ENCODE measurements at regions not wholly inside any gene's neighbourhood (a gene's known extent, or its start where the extent isn't known, plus 50 kb on each side); places are given as distances from the start of the nearest gene placed in this dataset.
"Not testable (repeated sequence)": the region's sequence is repeated elsewhere in the genome, so short reads cannot be mapped to it uniquely, and the experiment has no call there.

DNA sequence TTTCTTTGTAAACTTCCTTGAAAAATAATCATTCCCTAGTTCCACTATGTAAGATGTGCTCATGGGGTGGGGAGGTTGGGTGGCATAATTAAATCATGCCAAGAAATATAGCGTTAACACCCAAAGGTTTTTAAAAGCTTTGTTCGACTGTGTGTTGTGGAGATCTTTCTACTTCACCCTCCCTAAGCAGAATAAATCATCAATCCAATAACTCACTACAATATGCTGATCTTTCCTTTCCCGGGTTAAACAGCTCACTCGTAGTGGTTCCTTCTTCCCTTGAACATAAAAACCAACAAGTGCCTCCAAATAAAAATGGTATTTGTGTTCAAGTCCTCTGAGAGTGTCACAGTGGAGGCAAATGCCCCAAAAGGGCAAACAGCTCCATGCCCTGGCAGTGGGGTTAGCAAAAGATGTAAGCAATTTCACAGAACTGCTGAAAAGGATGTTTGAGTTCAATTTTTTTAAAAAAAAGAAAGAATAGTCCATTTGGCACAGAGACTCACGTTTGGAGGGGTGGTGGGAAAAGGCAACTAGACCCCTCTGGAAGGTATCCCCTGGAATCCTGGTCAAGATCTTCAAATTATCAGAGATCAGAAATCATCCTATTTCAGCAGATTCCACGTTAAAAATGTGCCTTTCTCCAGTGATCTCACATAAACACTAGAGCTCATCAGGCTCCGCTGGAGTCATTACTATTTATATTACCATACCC is 99.1 kb downstream of the TFAP2A start:
- DNase-seq: no peak

DNA sequence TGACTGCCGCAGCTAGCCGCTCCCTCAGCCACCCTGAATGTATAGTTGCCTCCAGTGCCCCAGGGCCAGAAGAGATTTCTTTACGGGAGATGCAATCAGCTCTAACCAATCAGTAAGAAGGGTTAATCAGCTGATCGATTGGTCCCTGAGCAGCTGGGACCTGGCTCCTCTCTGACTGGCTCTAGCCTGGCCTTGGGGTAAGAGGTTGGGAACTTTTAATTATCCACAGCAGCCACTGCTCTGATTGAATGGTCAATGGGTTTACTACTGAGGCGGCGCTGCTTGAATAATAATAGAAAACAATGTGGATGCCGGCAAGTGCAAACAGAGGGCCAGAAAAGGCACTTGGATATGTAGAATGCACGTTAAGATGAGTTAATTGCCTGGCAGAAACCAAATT is 99.8 kb downstream of the TFAP2A start:
- H3K9me3 ChIP-seq (ENCODE audit: control insufficient read depth, low read length): no peaks in the 10 kb centered on the region
- H3K36me3 ChIP-seq (ENCODE audit: control insufficient read depth, insufficient read depth, low read length): no peaks in the 10 kb centered on the region
- H3K27ac ChIP-seq (ENCODE audit: insufficient read depth, low read length, poor library complexity, severe bottlenecking): no peak overlapping the region
- no peaks in the 10 kb centered on the region for H3K27me3 ChIP-seq (replicated peaks; ENCODE audit: control insufficient read depth, insufficient read depth, low read length, poor library complexity, severe bottlenecking)
- no peaks in the 10 kb centered on the region for H3K4me1 ChIP-seq (ENCODE audit: control insufficient read depth, insufficient read depth, low read length, poor library complexity, severe bottlenecking)
- no peak for DNase-seq
- H3K4me3 ChIP-seq (ENCODE audit: insufficient read depth, low read depth, low read length, poor library complexity, severe bottlenecking): no peak overlapping the region

More for the DNA sequence above, 99.1 kb downstream of the TFAP2A start:
- Histone ChIP-seq H3K27ac (ENCODE audit: insufficient read depth, low read length, poor library complexity, severe bottlenecking) (no peak overlapping the region), H3K4me3 (ENCODE audit: insufficient read depth, low read depth, low read length, poor library complexity, severe bottlenecking) (no peak overlapping the region), H3K27me3 (replicated peaks; ENCODE audit: control insufficient read depth, insufficient read depth, low read length, poor library complexity, severe bottlenecking) (no peaks in the 10 kb centered on the region), H3K36me3 (ENCODE audit: control insufficient read depth, insufficient read depth, low read length) (no peaks in the 10 kb centered on the region), H3K9me3 (ENCODE audit: control insufficient read depth, low read length) (no peaks in the 10 kb centered on the region), H3K4me1 (ENCODE audit: control insufficient read depth, insufficient read depth, low read length, poor library complexity, severe bottlenecking) (no peaks in the 10 kb centered on the region)

- Histone ChIP-seq H3K9me3 (ENCODE audit: control insufficient read depth, low read length) (no peaks in the 10 kb centered on the region), H3K36me3 (ENCODE audit: control insufficient read depth, insufficient read depth, low read length) (no peaks in the 10 kb centered on the region), H3K27ac (ENCODE audit: insufficient read depth, low read length, poor library complexity, severe bottlenecking) (no peak overlapping the region), H3K27me3 (replicated peaks; ENCODE audit: control insufficient read depth, insufficient read depth, low read length, poor library complexity, severe bottlenecking) (no peaks in the 10 kb centered on the region), H3K4me3 (ENCODE audit: insufficient read depth, low read depth, low read length, poor library complexity, severe bottlenecking) (no peak overlapping the region), H3K4me1 (ENCODE audit: control insufficient read depth, insufficient read depth, low read length, poor library complexity, severe bottlenecking) (no peaks in the 10 kb centered on the region)
- no peak for DNase-seq
Measured at GRCh38 chr6:10314163-10314955, 100.5 kb downstream of the TFAP2A start.

GRCh38 chr6:10313799-10314162 is 101.1 kb downstream of the TFAP2A start:
- no peak for DNase-seq
- Histone ChIP-seq H3K36me3 (ENCODE audit: control insufficient read depth, insufficient read depth, low read length) (no peaks in the 10 kb centered on the region), H3K27ac (ENCODE audit: insufficient read depth, low read length, poor library complexity, severe bottlenecking) (no peak overlapping the region), H3K9me3 (ENCODE audit: control insufficient read depth, low read length) (no peaks in the 10 kb centered on the region), H3K27me3 (replicated peaks; ENCODE audit: control insufficient read depth, insufficient read depth, low read length, poor library complexity, severe bottlenecking) (no peaks in the 10 kb centered on the region), H3K4me3 (ENCODE audit: insufficient read depth, low read depth, low read length, poor library complexity, severe bottlenecking) (no peak overlapping the region), H3K4me1 (ENCODE audit: control insufficient read depth, insufficient read depth, low read length, poor library complexity, severe bottlenecking) (no peaks in the 10 kb centered on the region)

- H3K27me3 ChIP-seq (replicated peaks; ENCODE audit: control insufficient read depth, insufficient read depth, low read length, poor library complexity, severe bottlenecking): no peaks in the 10 kb centered on the region
- no peaks in the 10 kb centered on the region for H3K4me1 ChIP-seq (ENCODE audit: control insufficient read depth, insufficient read depth, low read length, poor library complexity, severe bottlenecking)
- H3K9me3 ChIP-seq (ENCODE audit: control insufficient read depth, low read length): no peaks in the 10 kb centered on the region
- no peak overlapping the region for H3K4me3 ChIP-seq (ENCODE audit: insufficient read depth, low read depth, low read length, poor library complexity, severe bottlenecking)
- no peak overlapping the region for H3K27ac ChIP-seq (ENCODE audit: insufficient read depth, low read length, poor library complexity, severe bottlenecking)
- no peak for DNase-seq
- H3K36me3 ChIP-seq (ENCODE audit: control insufficient read depth, insufficient read depth, low read length): no peaks in the 10 kb centered on the region
Measured at GRCh38 chr6:10312445-10312844, 102.4 kb downstream of the TFAP2A start.

- H3K27me3 ChIP-seq (replicated peaks; ENCODE audit: control insufficient read depth, insufficient read depth, low read length, poor library complexity, severe bottlenecking); H3K27ac ChIP-seq (ENCODE audit: insufficient read depth, low read length, poor library complexity, severe bottlenecking); DNase-seq; H3K4me1 ChIP-seq (ENCODE audit: control insufficient read depth, insufficient read depth, low read length, poor library complexity, severe bottlenecking); H3K9me3 ChIP-seq (ENCODE audit: control insufficient read depth, low read length); H3K36me3 ChIP-seq (ENCODE audit: control insufficient read depth, insufficient read depth, low read length); H3K4me3 ChIP-seq (ENCODE audit: insufficient read depth, low read depth, low read length, poor library complexity, severe bottlenecking): not testable (repeated sequence)
Measured at GRCh38 chr6:10311546-10312405, 103.1 kb downstream of the TFAP2A start.

GRCh38 chr6:10310826-10311225 is 104.0 kb downstream of the TFAP2A start:
- no peak for DNase-seq
- Histone ChIP-seq H3K36me3 (ENCODE audit: control insufficient read depth, insufficient read depth, low read length) (no peaks in the 10 kb centered on the region), H3K27ac (ENCODE audit: insufficient read depth, low read length, poor library complexity, severe bottlenecking) (no peak overlapping the region), H3K27me3 (replicated peaks; ENCODE audit: control insufficient read depth, insufficient read depth, low read length, poor library complexity, severe bottlenecking) (no peaks in the 10 kb centered on the region), H3K4me3 (ENCODE audit: insufficient read depth, low read depth, low read length, poor library complexity, severe bottlenecking) (no peak overlapping the region), H3K9me3 (ENCODE audit: control insufficient read depth, low read length) (no peaks in the 10 kb centered on the region), H3K4me1 (ENCODE audit: control insufficient read depth, insufficient read depth, low read length, poor library complexity, severe bottlenecking) (no peaks in the 10 kb centered on the region)

DNA sequence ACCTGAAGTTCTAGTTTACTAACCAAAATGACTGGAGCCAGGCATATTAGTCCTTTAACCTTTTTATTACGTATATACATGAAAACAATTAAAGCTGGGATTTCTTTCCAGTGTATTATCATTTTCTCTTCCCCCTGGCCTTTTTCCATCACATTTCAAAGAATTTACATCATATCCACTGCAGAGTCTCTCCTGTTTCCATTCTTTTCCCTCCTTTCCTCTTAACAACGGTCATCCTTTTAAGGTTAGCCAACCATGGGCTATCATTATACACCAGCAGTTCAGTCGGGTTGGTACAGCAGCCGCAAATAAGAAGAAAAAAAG is 104.6 kb downstream of the TFAP2A start:
- no peak overlapping the region for H3K4me3 ChIP-seq (ENCODE audit: insufficient read depth, low read depth, low read length, poor library complexity, severe bottlenecking)
- H3K36me3 ChIP-seq (ENCODE audit: control insufficient read depth, insufficient read depth, low read length): no peaks in the 10 kb centered on the region
- H3K9me3 ChIP-seq (ENCODE audit: control insufficient read depth, low read length): no peaks in the 10 kb centered on the region
- H3K27me3 ChIP-seq (replicated peaks; ENCODE audit: control insufficient read depth, insufficient read depth, low read length, poor library complexity, severe bottlenecking): no peaks in the 10 kb centered on the region
- no peak for DNase-seq
- H3K4me1 ChIP-seq (ENCODE audit: control insufficient read depth, insufficient read depth, low read length, poor library complexity, severe bottlenecking): no peaks in the 10 kb centered on the region
- H3K27ac ChIP-seq (ENCODE audit: insufficient read depth, low read length, poor library complexity, severe bottlenecking): no peak overlapping the region

DNA sequence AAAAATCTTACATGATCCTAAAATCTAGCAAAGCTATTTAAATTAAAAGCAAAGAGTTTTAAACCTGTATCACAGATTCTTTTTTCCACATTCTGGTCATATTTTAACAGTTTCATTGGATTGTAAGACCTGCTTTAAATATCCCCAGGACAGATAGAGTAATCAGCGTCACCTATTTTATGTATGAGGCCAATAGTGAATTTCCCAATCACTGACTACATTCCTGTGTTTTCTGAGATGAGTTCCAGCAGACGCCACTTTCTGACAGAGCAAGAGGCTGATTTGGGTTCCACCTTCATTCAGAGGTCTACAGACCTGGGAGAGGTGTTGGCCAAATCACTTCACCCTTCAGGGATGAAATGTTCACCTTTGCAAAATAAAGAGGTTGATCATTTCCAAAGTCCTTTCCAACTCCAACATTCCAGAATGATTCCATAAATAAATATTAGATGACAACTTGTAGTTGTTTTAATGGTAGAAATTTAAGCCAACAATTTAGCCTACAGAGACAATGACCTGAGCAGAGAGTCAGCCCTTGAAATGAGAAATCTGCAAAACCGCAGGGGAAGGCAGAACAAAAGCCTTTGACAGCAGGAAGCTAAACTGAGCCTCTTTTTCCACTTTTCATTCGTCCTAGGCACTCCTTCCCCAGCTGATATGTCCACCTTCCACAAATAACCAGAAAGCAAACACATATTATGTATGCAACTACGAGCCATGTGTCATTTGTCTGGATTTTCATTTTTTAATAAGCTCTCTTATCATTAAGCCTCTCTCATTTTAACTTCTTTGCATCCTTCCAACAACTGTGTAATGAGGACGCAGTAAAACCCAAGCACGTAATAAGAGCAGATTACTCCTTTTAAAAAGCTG is 105.2 kb downstream of the TFAP2A start:
- no peaks in the 10 kb centered on the region for H3K9me3 ChIP-seq (ENCODE audit: control insufficient read depth, low read length)
- H3K4me1 ChIP-seq (ENCODE audit: control insufficient read depth, insufficient read depth, low read length, poor library complexity, severe bottlenecking): no peaks in the 10 kb centered on the region
- H3K27me3 ChIP-seq (replicated peaks; ENCODE audit: control insufficient read depth, insufficient read depth, low read length, poor library complexity, severe bottlenecking): no peaks in the 10 kb centered on the region
- no peak for DNase-seq
- no peaks in the 10 kb centered on the region for H3K36me3 ChIP-seq (ENCODE audit: control insufficient read depth, insufficient read depth, low read length)
- no peak overlapping the region for H3K4me3 ChIP-seq (ENCODE audit: insufficient read depth, low read depth, low read length, poor library complexity, severe bottlenecking)
- no peak overlapping the region for H3K27ac ChIP-seq (ENCODE audit: insufficient read depth, low read length, poor library complexity, severe bottlenecking)
